ENCODE measurements at regions not wholly inside any gene's neighbourhood (a gene's known extent, or its start where the extent isn't known, plus 50 kb on each side); places are given as distances from the start of the nearest gene placed in this dataset.

GRCh38 chr12:59046763-59047534 is 126.6 kb upstream of the LRIG3 start:
- DNase-seq (ENCODE audit: low read depth in 2 of 2), result no peak

- DNase-seq (ENCODE audit: low read depth in 2 of 2), result no peak
Measured at GRCh38 chr12:59044791-59045190, 124.5 kb upstream of the LRIG3 start.

- no peak for DNase-seq (ENCODE audit: low read depth in 2 of 2)
Measured at GRCh38 chr12:59041241-59042121, 121.2 kb upstream of the LRIG3 start.

GRCh38 chr12:59040656-59041055 is 120.4 kb upstream of the LRIG3 start:
- no peak for DNase-seq (ENCODE audit: low read depth in 2 of 2)

- no peak for DNase-seq (ENCODE audit: low read depth in 2 of 2)
Measured at GRCh38 chr12:59040043-59040442, 119.7 kb upstream of the LRIG3 start.

GRCh38 chr12:59039005-59039404 is 118.7 kb upstream of the LRIG3 start:
- DNase-seq (ENCODE audit: low read depth in 2 of 2), result no peak

GRCh38 chr12:59036973-59037762 is 116.9 kb upstream of the LRIG3 start:
- no peak for DNase-seq (ENCODE audit: low read depth in 2 of 2)

GRCh38 chr12:59036347-59036746 is 116.0 kb upstream of the LRIG3 start:
- no peak for DNase-seq (ENCODE audit: low read depth in 2 of 2)

GRCh38 chr12:59031313-59031712 is 111.0 kb upstream of the LRIG3 start:
- DNase-seq (ENCODE audit: low read depth in 2 of 2), result no peak

GRCh38 chr12:59030415-59030814 is 110.1 kb upstream of the LRIG3 start:
- DNase-seq (ENCODE audit: low read depth in 2 of 2), result no peak

- no peak for DNase-seq (ENCODE audit: low read depth in 2 of 2)
Measured at GRCh38 chr12:59027199-59027598, 106.9 kb upstream of the LRIG3 start.

- no peak for DNase-seq (ENCODE audit: low read depth in 2 of 2)
Measured at GRCh38 chr12:59023861-59024424, 103.6 kb upstream of the LRIG3 start.

- no peak for DNase-seq (ENCODE audit: low read depth in 2 of 2)
Measured at GRCh38 chr12:59020073-59020946, 100.0 kb upstream of the LRIG3 start.

GRCh38 chr12:59014885-59015284 is 94.6 kb upstream of the LRIG3 start:
- DNase-seq (ENCODE audit: low read depth in 2 of 2), result no peak

- DNase-seq (ENCODE audit: low read depth in 2 of 2), result no peak
Measured at GRCh38 chr12:59010941-59011340, 90.6 kb upstream of the LRIG3 start.

- DNase-seq (ENCODE audit: low read depth in 2 of 2), result no peak
Measured at GRCh38 chr12:59010118-59010517, 89.8 kb upstream of the LRIG3 start.

- no peak for DNase-seq (ENCODE audit: low read depth in 2 of 2)
Measured at GRCh38 chr12:59007620-59008019, 87.3 kb upstream of the LRIG3 start.

GRCh38 chr12:59005193-59005955 is 85.1 kb upstream of the LRIG3 start:
- no peak for DNase-seq (ENCODE audit: low read depth in 2 of 2)

- no peak for DNase-seq (ENCODE audit: low read depth in 2 of 2)
Measured at GRCh38 chr12:59004456-59004855, 84.2 kb upstream of the LRIG3 start.
